Neural cell (in vitro differentiated cells): ENCODE measurements at regions not wholly inside any gene's neighbourhood (a gene's known extent, or its start where the extent isn't known, plus 50 kb on each side); places are given as distances from the start of the nearest gene placed in this dataset.
A peak's percentile ranks its signal among the peaks of the same experiment; 100 is the strongest.

Experiments used
- H2AFZ ChIP-seq: fragments of 200-600, 300-800 bp; sonication (generic), shearing (Covaris generic); 2 replicates; pipeline ENCODE4 v1.6.0; 2014; ENCODE audit warnings: low read depth, mild to moderate bottlenecking, antibody characterized with exemption, low read length, moderate library complexity
- H3F3A ChIP-seq: fragments of 200-600 bp; shearing (Covaris generic); 2 replicates; pipeline ENCODE4 v1.6.1; 2016; ENCODE audit warnings: mild to moderate bottlenecking, moderate library complexity, mixed read lengths, antibody characterized with exemption, low read length; ENCODE audit not compliant: insufficient read depth, poor library complexity, severe bottlenecking
- H3K27ac ChIP-seq: fragments of 200-600, 300-800 bp; sonication (generic), shearing (Covaris generic); 2 replicates; pipeline ENCODE4 v1.5.1; 2014; ENCODE audit warnings: mild to moderate bottlenecking, low read length, moderate library complexity
- H3K27me3 ChIP-seq: fragments of 300-800, 200-600 bp; sonication (generic), shearing (Covaris generic); 2 replicates; pipeline ENCODE4 v1.6.0; 2014; ENCODE audit warnings: mild to moderate bottlenecking, low read depth, low read length, moderate library complexity; ENCODE audit not compliant: insufficient read depth
- H3K36me3 ChIP-seq: fragments of 300-800, 200-600 bp; sonication (generic), shearing (Covaris generic); 2 replicates; pipeline ENCODE4 v1.5.1; 2014; ENCODE audit warnings: mild to moderate bottlenecking, antibody characterized with exemption, low read length, moderate library complexity; ENCODE audit not compliant: insufficient read depth
- H3K4me2 ChIP-seq: fragments of 300-800, 200-600 bp; sonication (generic), shearing (Covaris generic); 2 replicates; pipeline ENCODE4 v1.6.0; 2014; ENCODE audit warnings: mild to moderate bottlenecking, low read length
- H3K4me3 ChIP-seq: fragments of 300-800, 200-600 bp; sonication (generic), shearing (Covaris generic); 2 replicates; pipeline ENCODE4 v1.5.1; 2014; ENCODE audit warnings: mild to moderate bottlenecking, low read length, moderate library complexity
- H3K79me2 ChIP-seq: fragments of 200-600 bp; shearing (Covaris generic); replicated peaks from 2 replicates; pipeline ENCODE4 v1.6.0; 2014; ENCODE audit warnings: mild to moderate bottlenecking, low read length, moderate library complexity; ENCODE audit not compliant: insufficient read depth
- H3K9ac ChIP-seq: fragments of 300-800, 200-600 bp; sonication (generic), shearing (Covaris generic); 2 replicates; pipeline ENCODE4 v1.6.1; 2016; ENCODE audit warnings: mild to moderate bottlenecking, low read length, mixed read lengths
- H3K9me2 ChIP-seq: fragments of 200-600 bp; shearing (Covaris generic); 2 replicates; pipeline ENCODE4 v1.6.1; 2016; ENCODE audit warnings: mild to moderate bottlenecking, low read length, mixed read lengths; ENCODE audit not compliant: insufficient read depth
- H3K9me3 ChIP-seq: fragments of 200-600, 300-800 bp; sonication (generic), shearing (Covaris generic); 2 replicates; pipeline ENCODE4 v1.6.1; 2016; ENCODE audit warnings: mild to moderate bottlenecking, mixed run types, low read length, moderate library complexity, mixed read lengths
- H4K20me1 ChIP-seq: fragments of 200-600 bp; shearing (Covaris generic); 2 replicates; pipeline ENCODE4 v1.6.1; 2016; ENCODE audit warnings: mild to moderate bottlenecking, mixed run types; ENCODE audit not compliant: insufficient read depth
- EP300 ChIP-seq: fragments of 450-650 bp; conservative IDR thresholded peaks from 2 replicates; pipeline ENCODE4 v1.6.1; 2014; ENCODE audit warnings: antibody characterized with exemption, mild to moderate bottlenecking, moderate library complexity; ENCODE audit not compliant: poor library complexity, severe bottlenecking
- EZH2 ChIP-seq: fragments of 200-600, 300-800 bp; shearing (Covaris generic), sonication (generic); IDR thresholded peaks from 2 replicates; pipeline ENCODE4 v1.6.1; 2014; ENCODE audit warnings: antibody characterized with exemption, low read length, borderline replicate concordance, mild to moderate bottlenecking; ENCODE audit not compliant: insufficient read depth, poor library complexity, severe bottlenecking
- MXI1 ChIP-seq: fragments of 450-650 bp; conservative IDR thresholded peaks from 2 replicates; pipeline ENCODE4 v1.6.1; 2014; ENCODE audit warnings: antibody characterized with exemption, mild to moderate bottlenecking; ENCODE audit not compliant: poor library complexity, severe bottlenecking
- POLR2AphosphoS5 ChIP-seq: IDR thresholded peaks from 2 replicates; pipeline ENCODE4 v1.6.1; 2012
- RAD21 ChIP-seq: fragments of 450-650 bp; conservative IDR thresholded peaks from 2 replicates; pipeline ENCODE4 v1.6.1; 2014; ENCODE audit warnings: antibody characterized with exemption, mild to moderate bottlenecking, moderate library complexity
- SMC3 ChIP-seq: fragments of 450-650 bp; conservative IDR thresholded peaks from 2 replicates; pipeline ENCODE4 v1.6.1; 2014; ENCODE audit warnings: antibody characterized with exemption, mild to moderate bottlenecking, moderate library complexity; ENCODE audit not compliant: poor library complexity
- TAF1 ChIP-seq: IDR thresholded peaks from 2 replicates; pipeline ENCODE4 v1.6.1; 2012; ENCODE audit warnings: low read depth
- TF ChIP-seq, protein P1 (sequence below): IDR thresholded peaks from 2 replicates; pipeline ENCODE4 v1.6.1; 2012; ENCODE audit warnings: borderline replicate concordance
- TF ChIP-seq, protein P2 (sequence below): fragments of 450-650 bp; IDR thresholded peaks from 2 replicates; pipeline ENCODE4 v1.5.1; 2014; ENCODE audit warnings: antibody characterized with exemption, mild to moderate bottlenecking, moderate library complexity; ENCODE audit not compliant: poor library complexity, severe bottlenecking

DNA sequence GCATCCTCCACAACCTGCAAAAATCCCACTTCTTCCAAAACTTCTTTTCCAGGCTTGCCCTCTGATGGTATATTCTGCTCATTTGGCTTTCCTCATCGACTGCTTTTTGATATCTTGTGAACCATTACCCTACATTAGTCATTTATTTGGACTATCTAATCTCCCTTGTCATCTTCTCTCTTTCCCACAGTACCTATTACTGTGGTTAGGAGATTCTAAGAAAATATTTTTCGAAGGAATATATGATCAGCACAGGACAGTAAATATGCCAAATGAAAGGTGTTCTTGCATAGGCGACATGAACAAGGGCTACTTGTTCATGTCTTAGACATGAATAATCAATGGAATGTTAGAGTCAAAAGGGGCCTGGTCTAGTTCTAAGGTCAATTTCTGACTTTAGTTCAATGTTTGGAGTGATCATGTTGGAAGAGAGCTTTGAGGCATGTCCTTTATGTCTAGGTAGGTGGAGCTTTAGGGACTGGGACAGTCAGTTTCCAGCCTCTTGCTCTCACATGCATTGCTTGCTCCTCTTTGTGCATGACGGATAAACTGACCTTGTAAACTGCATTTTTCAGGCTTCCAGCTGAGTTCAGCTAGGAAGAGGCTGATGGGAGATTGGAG, 243.4 kb upstream of the RPS23 start:
- Histone ChIP-seq H3K27ac (peak overlapping the region; percentile 50), H2AFZ (no peak overlapping the region), H4K20me1 (no peaks in the 10 kb centered on the region), H3K4me3 (no peak overlapping the region), H3K9me2 (no peaks in the 10 kb centered on the region), H3K79me2 (no peaks in the 10 kb centered on the region), H3K36me3 (no peaks in the 10 kb centered on the region), H3K9ac (no peak overlapping the region), H3K9me3 (no peaks in the 10 kb centered on the region), H3F3A (no peaks in the 10 kb centered on the region), H3K27me3 (no peaks in the 10 kb centered on the region), H3K4me2 (no peak overlapping the region)
- TF ChIP-seq RAD21, result no peak
- TF ChIP-seq MXI1, result no peak
- no peak for TF ChIP-seq POLR2AphosphoS5
- TF ChIP-seq, protein P1, sequence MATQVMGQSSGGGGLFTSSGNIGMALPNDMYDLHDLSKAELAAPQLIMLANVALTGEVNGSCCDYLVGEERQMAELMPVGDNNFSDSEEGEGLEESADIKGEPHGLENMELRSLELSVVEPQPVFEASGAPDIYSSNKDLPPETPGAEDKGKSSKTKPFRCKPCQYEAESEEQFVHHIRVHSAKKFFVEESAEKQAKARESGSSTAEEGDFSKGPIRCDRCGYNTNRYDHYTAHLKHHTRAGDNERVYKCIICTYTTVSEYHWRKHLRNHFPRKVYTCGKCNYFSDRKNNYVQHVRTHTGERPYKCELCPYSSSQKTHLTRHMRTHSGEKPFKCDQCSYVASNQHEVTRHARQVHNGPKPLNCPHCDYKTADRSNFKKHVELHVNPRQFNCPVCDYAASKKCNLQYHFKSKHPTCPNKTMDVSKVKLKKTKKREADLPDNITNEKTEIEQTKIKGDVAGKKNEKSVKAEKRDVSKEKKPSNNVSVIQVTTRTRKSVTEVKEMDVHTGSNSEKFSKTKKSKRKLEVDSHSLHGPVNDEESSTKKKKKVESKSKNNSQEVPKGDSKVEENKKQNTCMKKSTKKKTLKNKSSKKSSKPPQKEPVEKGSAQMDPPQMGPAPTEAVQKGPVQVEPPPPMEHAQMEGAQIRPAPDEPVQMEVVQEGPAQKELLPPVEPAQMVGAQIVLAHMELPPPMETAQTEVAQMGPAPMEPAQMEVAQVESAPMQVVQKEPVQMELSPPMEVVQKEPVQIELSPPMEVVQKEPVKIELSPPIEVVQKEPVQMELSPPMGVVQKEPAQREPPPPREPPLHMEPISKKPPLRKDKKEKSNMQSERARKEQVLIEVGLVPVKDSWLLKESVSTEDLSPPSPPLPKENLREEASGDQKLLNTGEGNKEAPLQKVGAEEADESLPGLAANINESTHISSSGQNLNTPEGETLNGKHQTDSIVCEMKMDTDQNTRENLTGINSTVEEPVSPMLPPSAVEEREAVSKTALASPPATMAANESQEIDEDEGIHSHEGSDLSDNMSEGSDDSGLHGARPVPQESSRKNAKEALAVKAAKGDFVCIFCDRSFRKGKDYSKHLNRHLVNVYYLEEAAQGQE, result no peak
- TF ChIP-seq, protein P2, sequence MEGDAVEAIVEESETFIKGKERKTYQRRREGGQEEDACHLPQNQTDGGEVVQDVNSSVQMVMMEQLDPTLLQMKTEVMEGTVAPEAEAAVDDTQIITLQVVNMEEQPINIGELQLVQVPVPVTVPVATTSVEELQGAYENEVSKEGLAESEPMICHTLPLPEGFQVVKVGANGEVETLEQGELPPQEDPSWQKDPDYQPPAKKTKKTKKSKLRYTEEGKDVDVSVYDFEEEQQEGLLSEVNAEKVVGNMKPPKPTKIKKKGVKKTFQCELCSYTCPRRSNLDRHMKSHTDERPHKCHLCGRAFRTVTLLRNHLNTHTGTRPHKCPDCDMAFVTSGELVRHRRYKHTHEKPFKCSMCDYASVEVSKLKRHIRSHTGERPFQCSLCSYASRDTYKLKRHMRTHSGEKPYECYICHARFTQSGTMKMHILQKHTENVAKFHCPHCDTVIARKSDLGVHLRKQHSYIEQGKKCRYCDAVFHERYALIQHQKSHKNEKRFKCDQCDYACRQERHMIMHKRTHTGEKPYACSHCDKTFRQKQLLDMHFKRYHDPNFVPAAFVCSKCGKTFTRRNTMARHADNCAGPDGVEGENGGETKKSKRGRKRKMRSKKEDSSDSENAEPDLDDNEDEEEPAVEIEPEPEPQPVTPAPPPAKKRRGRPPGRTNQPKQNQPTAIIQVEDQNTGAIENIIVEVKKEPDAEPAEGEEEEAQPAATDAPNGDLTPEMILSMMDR, result no peak
- no peak for TF ChIP-seq SMC3
- TF ChIP-seq EZH2, result no peak
- no peak for TF ChIP-seq EP300
- no peak for TF ChIP-seq TAF1

DNA sequence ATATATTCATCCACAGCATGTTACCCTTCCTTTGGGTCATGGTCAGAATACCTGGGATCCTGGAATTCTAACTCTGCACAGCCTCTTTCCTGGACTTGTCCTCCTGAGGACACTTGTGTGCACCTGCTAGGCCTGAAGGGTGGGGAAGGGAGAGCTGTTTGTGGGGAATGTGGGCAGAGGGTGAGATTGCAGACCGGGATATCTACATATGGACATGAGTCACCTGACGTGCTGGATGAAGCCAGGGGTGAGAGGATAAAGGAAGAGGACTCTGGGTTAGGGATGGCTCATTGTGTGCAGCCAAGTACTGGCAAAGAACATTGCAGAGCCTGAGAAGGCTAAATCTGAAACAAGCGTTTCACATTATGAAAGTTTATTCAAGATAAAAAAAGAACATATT, 241.4 kb upstream of the RPS23 start:
- no peaks in the 10 kb centered on the region for H3K36me3 ChIP-seq
- H3K4me3 ChIP-seq, result no peak overlapping the region
- TF ChIP-seq, protein P1, result no peak
- TF ChIP-seq EP300 (no peak), SMC3 (no peak), MXI1 (no peak), EZH2 (no peak), TAF1 (no peak), POLR2AphosphoS5 (no peak), RAD21 (no peak)
- TF ChIP-seq, protein P2, result no peak
- H3K9me3 ChIP-seq, result no peaks in the 10 kb centered on the region
- H3K4me2 ChIP-seq, result no peak overlapping the region
- no peak overlapping the region for H2AFZ ChIP-seq
- H3K27ac ChIP-seq, result no peak overlapping the region
- no peaks in the 10 kb centered on the region for H3K9me2 ChIP-seq
- no peaks in the 10 kb centered on the region for H4K20me1 ChIP-seq
- H3F3A ChIP-seq, result no peaks in the 10 kb centered on the region
- no peaks in the 10 kb centered on the region for H3K79me2 ChIP-seq
- no peak overlapping the region for H3K9ac ChIP-seq
- no peaks in the 10 kb centered on the region for H3K27me3 ChIP-seq
